ENCODE measurements at regions not wholly inside any gene's neighbourhood (a gene's known extent, or its start where the extent isn't known, plus 50 kb on each side); places are given as distances from the start of the nearest gene placed in this dataset.

- no peak for TF ChIP-seq SP2 (IDR thresholded peaks at IDR 0.05; ENCODE audit: low read length)
- no peak for TF ChIP-seq POLR2A (IDR thresholded peaks at IDR 0.05; ENCODE audit: control extremely low read depth in 1 of 2, low read depth in 2 of 2, low read length in 2 of 2)
- no peak for TF ChIP-seq GABPA (IDR thresholded peaks at IDR 0.05; ENCODE audit: borderline replicate concordance, insufficient read depth, low read length)
- no peak for TF ChIP-seq SAP30 (IDR thresholded peaks at IDR 0.05; ENCODE audit: insufficient read depth, insufficient replicate concordance, low read length)
Observed at GRCh38 chr12:84802161-84802560, 110.4 kb downstream of the SLC6A15 start.

All from H1 (cell line).